ENCODE measurements at regions not wholly inside any gene's neighbourhood (a gene's known extent, or its start where the extent isn't known, plus 50 kb on each side); places are given as distances from the start of the nearest gene placed in this dataset.

DNA sequence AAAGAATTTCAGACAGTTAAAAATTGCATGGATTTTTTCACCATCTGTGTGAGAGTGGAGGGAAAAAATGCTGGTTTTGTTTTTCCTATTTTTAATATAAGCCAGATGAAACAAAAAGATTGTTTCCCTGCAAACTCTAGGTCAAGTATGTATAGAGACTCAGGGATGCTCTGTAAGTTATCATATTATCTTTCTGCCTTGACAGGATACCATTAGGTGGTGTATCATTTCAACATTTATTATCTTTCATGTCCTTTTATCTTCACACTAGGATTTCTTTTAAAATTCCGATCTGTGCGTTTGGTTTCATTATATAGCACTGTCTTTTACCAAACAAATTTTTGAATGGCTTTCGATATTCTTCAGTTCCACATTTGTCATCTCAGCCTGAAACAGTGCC lies 225.3 kb downstream of the EN1 start:
- H3K79me2 ChIP-seq (replicated peaks; ENCODE audit: insufficient read depth, low read length): no peaks in the 10 kb centered on the region
- no peaks in the 10 kb centered on the region for H3K36me3 ChIP-seq (ENCODE audit: insufficient read depth, low read length)
- H3K27me3 ChIP-seq (ENCODE audit: insufficient read depth, low read depth, low read length): no peaks in the 10 kb centered on the region
- H3K27ac ChIP-seq (ENCODE audit: low read length): no peak overlapping the region
- H3F3A ChIP-seq (ENCODE audit: insufficient read depth, low read length, poor library complexity, severe bottlenecking): no peaks in the 10 kb centered on the region
- H3K4me2 ChIP-seq (ENCODE audit: low read length): no peak overlapping the region
- no peak overlapping the region for H2AFZ ChIP-seq (ENCODE audit: low read depth, low read length)
- TF ChIP-seq RAD21 (conservative IDR thresholded peaks at IDR 0.05) (no peak), EZH2 (IDR thresholded peaks at IDR 0.05; ENCODE audit: borderline replicate concordance, insufficient read depth, low read length, poor library complexity, severe bottlenecking) (no peak), TAF1 (IDR thresholded peaks at IDR 0.05; ENCODE audit: low read depth) (no peak), SMC3 (conservative IDR thresholded peaks at IDR 0.05; ENCODE audit: poor library complexity) (no peak), POLR2AphosphoS5 (IDR thresholded peaks at IDR 0.05) (no peak), MXI1 (conservative IDR thresholded peaks at IDR 0.05; ENCODE audit: poor library complexity, severe bottlenecking) (no peak), EP300 (conservative IDR thresholded peaks at IDR 0.05; ENCODE audit: poor library complexity, severe bottlenecking) (no peak)
- TF ChIP-seq, protein P1, sequence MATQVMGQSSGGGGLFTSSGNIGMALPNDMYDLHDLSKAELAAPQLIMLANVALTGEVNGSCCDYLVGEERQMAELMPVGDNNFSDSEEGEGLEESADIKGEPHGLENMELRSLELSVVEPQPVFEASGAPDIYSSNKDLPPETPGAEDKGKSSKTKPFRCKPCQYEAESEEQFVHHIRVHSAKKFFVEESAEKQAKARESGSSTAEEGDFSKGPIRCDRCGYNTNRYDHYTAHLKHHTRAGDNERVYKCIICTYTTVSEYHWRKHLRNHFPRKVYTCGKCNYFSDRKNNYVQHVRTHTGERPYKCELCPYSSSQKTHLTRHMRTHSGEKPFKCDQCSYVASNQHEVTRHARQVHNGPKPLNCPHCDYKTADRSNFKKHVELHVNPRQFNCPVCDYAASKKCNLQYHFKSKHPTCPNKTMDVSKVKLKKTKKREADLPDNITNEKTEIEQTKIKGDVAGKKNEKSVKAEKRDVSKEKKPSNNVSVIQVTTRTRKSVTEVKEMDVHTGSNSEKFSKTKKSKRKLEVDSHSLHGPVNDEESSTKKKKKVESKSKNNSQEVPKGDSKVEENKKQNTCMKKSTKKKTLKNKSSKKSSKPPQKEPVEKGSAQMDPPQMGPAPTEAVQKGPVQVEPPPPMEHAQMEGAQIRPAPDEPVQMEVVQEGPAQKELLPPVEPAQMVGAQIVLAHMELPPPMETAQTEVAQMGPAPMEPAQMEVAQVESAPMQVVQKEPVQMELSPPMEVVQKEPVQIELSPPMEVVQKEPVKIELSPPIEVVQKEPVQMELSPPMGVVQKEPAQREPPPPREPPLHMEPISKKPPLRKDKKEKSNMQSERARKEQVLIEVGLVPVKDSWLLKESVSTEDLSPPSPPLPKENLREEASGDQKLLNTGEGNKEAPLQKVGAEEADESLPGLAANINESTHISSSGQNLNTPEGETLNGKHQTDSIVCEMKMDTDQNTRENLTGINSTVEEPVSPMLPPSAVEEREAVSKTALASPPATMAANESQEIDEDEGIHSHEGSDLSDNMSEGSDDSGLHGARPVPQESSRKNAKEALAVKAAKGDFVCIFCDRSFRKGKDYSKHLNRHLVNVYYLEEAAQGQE (IDR thresholded peaks at IDR 0.05; ENCODE audit: borderline replicate concordance): no peak
- TF ChIP-seq, protein P2, sequence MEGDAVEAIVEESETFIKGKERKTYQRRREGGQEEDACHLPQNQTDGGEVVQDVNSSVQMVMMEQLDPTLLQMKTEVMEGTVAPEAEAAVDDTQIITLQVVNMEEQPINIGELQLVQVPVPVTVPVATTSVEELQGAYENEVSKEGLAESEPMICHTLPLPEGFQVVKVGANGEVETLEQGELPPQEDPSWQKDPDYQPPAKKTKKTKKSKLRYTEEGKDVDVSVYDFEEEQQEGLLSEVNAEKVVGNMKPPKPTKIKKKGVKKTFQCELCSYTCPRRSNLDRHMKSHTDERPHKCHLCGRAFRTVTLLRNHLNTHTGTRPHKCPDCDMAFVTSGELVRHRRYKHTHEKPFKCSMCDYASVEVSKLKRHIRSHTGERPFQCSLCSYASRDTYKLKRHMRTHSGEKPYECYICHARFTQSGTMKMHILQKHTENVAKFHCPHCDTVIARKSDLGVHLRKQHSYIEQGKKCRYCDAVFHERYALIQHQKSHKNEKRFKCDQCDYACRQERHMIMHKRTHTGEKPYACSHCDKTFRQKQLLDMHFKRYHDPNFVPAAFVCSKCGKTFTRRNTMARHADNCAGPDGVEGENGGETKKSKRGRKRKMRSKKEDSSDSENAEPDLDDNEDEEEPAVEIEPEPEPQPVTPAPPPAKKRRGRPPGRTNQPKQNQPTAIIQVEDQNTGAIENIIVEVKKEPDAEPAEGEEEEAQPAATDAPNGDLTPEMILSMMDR (IDR thresholded peaks at IDR 0.05; ENCODE audit: poor library complexity, severe bottlenecking): no peak
- no peak overlapping the region for H3K4me3 ChIP-seq (ENCODE audit: low read length)
- H3K9me2 ChIP-seq (ENCODE audit: insufficient read depth, low read length): no peaks in the 10 kb centered on the region
- H4K20me1 ChIP-seq (ENCODE audit: insufficient read depth): no peaks in the 10 kb centered on the region
- H3K9ac ChIP-seq (ENCODE audit: low read length): no peak overlapping the region
- H3K9me3 ChIP-seq (ENCODE audit: low read length): no peaks in the 10 kb centered on the region

DNA sequence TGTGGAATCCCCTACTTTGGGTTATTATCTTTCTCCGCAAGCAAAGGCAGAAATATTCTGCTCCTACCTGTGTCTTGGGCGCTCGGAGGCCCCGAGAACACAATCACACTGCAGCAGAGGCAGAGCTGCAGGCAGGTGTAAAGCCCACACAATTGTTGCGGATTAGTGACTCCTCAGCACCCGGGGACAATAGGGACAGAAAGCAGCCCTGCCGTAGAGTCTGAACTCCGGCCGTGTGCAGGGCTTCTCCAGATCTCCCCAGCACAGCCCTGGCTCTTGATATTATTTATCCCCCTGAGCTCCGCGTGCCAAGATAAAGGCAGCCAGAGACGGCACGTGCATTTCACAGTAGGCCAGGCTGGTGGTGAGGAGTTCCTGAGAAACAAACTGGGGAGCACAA lies 229.2 kb downstream of the EN1 start:
- no peaks in the 10 kb centered on the region for H3K9me2 ChIP-seq (ENCODE audit: insufficient read depth, low read length)
- H3K4me2 ChIP-seq (ENCODE audit: low read length): no peak overlapping the region
- H3F3A ChIP-seq (ENCODE audit: insufficient read depth, low read length, poor library complexity, severe bottlenecking): no peaks in the 10 kb centered on the region
- no peaks in the 10 kb centered on the region for H3K9me3 ChIP-seq (ENCODE audit: low read length)
- H3K36me3 ChIP-seq (ENCODE audit: insufficient read depth, low read length): no peaks in the 10 kb centered on the region
- H4K20me1 ChIP-seq (ENCODE audit: insufficient read depth): no peaks in the 10 kb centered on the region
- no peaks in the 10 kb centered on the region for H3K79me2 ChIP-seq (replicated peaks; ENCODE audit: insufficient read depth, low read length)
- no peak overlapping the region for H3K9ac ChIP-seq (ENCODE audit: low read length)
- no peak for TF ChIP-seq POLR2AphosphoS5 (IDR thresholded peaks at IDR 0.05)
- no peak for TF ChIP-seq SMC3 (conservative IDR thresholded peaks at IDR 0.05; ENCODE audit: poor library complexity)
- TF ChIP-seq EZH2 (IDR thresholded peaks at IDR 0.05; ENCODE audit: borderline replicate concordance, insufficient read depth, low read length, poor library complexity, severe bottlenecking): no peak
- TF ChIP-seq, protein P1 (IDR thresholded peaks at IDR 0.05; ENCODE audit: borderline replicate concordance): no peak
- TF ChIP-seq RAD21 (conservative IDR thresholded peaks at IDR 0.05): no peak
- TF ChIP-seq TAF1 (IDR thresholded peaks at IDR 0.05; ENCODE audit: low read depth): no peak
- TF ChIP-seq MXI1 (conservative IDR thresholded peaks at IDR 0.05; ENCODE audit: poor library complexity, severe bottlenecking): no peak
- TF ChIP-seq EP300 (conservative IDR thresholded peaks at IDR 0.05; ENCODE audit: poor library complexity, severe bottlenecking): no peak
- TF ChIP-seq, protein P2 (IDR thresholded peaks at IDR 0.05; ENCODE audit: poor library complexity, severe bottlenecking): no peak
- H2AFZ ChIP-seq (ENCODE audit: low read depth, low read length): no peak overlapping the region
- H3K27me3 ChIP-seq (ENCODE audit: insufficient read depth, low read depth, low read length): no peaks in the 10 kb centered on the region
- H3K27ac ChIP-seq (ENCODE audit: low read length): no peak overlapping the region
- H3K4me3 ChIP-seq (ENCODE audit: low read length): no peak overlapping the region
